ENCODE measurements at regions not wholly inside any gene's neighbourhood (a gene's known extent, or its start where the extent isn't known, plus 50 kb on each side); places are given as distances from the start of the nearest gene placed in this dataset.

GRCh38 chr14:42322531-42323284 is 716.0 kb downstream of the LRFN5 start:
- no peak for TF ChIP-seq CTCF (IDR thresholded peaks at IDR 0.05; ENCODE audit: low read depth, low read length, missing control alignments)

GRCh38 chr14:42319996-42320395 is 713.3 kb downstream of the LRFN5 start:
- no peaks in the 10 kb centered on the region for H3K27me3 ChIP-seq (replicated peaks)
- H3K4me3 ChIP-seq (ENCODE audit: low read depth, low read length) = no peak overlapping the region
- in situ Hi-C loops (cut with HindIII; ENCODE audit: low pct_ligation_motif_present, low sequenced_read_pairs) = no loop called here

More at GRCh38 chr14:42322531-42323284, 716.0 kb downstream of the LRFN5 start:
- no peak overlapping the region for H3K27ac ChIP-seq
- no peak for DNase-seq
- H3K36me3 ChIP-seq (replicated peaks) = no peaks in the 10 kb centered on the region
- no peak overlapping the region for H3K4me3 ChIP-seq (ENCODE audit: low read depth, low read length)
- in situ Hi-C loops (cut with HindIII; ENCODE audit: low pct_ligation_motif_present, low sequenced_read_pairs) = no loop called here
- no peaks in the 10 kb centered on the region for H3K27me3 ChIP-seq (replicated peaks)

GRCh38 chr14:42316693-42317092 is 710.0 kb downstream of the LRFN5 start:
- H3K27me3 ChIP-seq (replicated peaks) = no peaks in the 10 kb centered on the region
- H3K27ac ChIP-seq = no peak overlapping the region
- TF ChIP-seq CTCF (IDR thresholded peaks at IDR 0.05; ENCODE audit: low read depth, low read length, missing control alignments) = no peak
- no peak for DNase-seq
- H3K4me3 ChIP-seq (ENCODE audit: low read depth, low read length) = no peak overlapping the region
- no peaks in the 10 kb centered on the region for H3K36me3 ChIP-seq (replicated peaks)
- in situ Hi-C loops (cut with HindIII; ENCODE audit: low pct_ligation_motif_present, low sequenced_read_pairs) = no loop called here

More at GRCh38 chr14:42319996-42320395, 713.3 kb downstream of the LRFN5 start:
- Histone ChIP-seq H3K36me3 (replicated peaks) (no peaks in the 10 kb centered on the region), H3K27ac (no peak overlapping the region)
- DNase-seq = no peak
- no peak for TF ChIP-seq CTCF (IDR thresholded peaks at IDR 0.05; ENCODE audit: low read depth, low read length, missing control alignments)

GRCh38 chr14:42311876-42312275 is 705.2 kb downstream of the LRFN5 start:
- H3K27ac ChIP-seq = no peak overlapping the region
- TF ChIP-seq CTCF (IDR thresholded peaks at IDR 0.05; ENCODE audit: low read depth, low read length, missing control alignments) = no peak
- H3K36me3 ChIP-seq (replicated peaks) = no peaks in the 10 kb centered on the region
- no peak overlapping the region for H3K4me3 ChIP-seq (ENCODE audit: low read depth, low read length)
- no peak for DNase-seq
- in situ Hi-C loops (cut with HindIII; ENCODE audit: low pct_ligation_motif_present, low sequenced_read_pairs) = no loop called here
- H3K27me3 ChIP-seq (replicated peaks) = no peaks in the 10 kb centered on the region

- TF ChIP-seq CTCF (IDR thresholded peaks at IDR 0.05; ENCODE audit: low read depth, low read length, missing control alignments) = no peak
- no peak overlapping the region for H3K4me3 ChIP-seq (ENCODE audit: low read depth, low read length)
- no peaks in the 10 kb centered on the region for H3K27me3 ChIP-seq (replicated peaks)
- H3K27ac ChIP-seq = no peak overlapping the region
- no peak for DNase-seq
- in situ Hi-C loops (cut with HindIII; ENCODE audit: low pct_ligation_motif_present, low sequenced_read_pairs) = no loop called here
- no peaks in the 10 kb centered on the region for H3K36me3 ChIP-seq (replicated peaks)
These were observed 700.7 kb downstream of the LRFN5 start for GRCh38 chr14:42307239-42307825.
